ENCODE measurements at regions not wholly inside any gene's neighbourhood (a gene's known extent, or its start where the extent isn't known, plus 50 kb on each side); places are given as distances from the start of the nearest gene placed in this dataset.
A peak's percentile ranks its signal among the peaks of the same experiment; 100 is the strongest.

DNA sequence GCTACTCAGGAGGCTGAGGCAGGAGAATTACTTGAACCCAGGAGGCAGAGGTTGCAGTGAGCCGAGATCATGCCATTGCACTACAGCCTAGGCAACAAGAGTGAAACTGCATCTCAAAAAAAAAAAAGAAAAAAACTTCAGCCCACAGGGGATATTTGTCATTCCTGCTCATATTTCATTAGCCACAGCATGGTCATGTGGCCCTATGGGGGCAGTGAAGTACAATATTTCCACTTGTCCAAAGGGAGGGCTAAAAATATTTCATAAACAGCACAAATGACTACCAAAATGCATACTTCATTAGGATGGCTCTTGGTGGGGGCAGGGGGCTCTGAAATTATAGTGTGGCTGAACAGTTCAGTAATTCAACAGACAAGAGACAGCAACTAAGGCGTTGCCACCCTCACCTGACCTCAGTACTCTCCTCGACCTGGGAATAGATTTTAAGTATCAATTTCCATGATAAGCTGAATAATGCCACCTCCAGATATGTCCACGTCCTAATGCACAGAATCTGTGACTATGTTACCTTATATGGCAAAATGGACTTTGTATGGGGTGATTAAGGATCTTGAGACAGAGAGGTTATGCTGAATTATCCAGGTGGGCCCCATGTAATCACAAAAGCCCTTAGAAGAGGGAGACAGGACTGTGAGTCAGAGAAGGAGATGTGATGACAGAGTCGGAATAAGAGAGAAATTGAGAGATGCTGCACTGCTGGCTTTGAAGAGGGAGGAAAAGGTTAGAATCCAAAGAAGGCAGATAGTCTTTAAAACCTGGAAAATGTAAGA lies 158.2 kb upstream of the CRIM1 start:
- no peak for TF ChIP-seq EZH2 (IDR thresholded peaks at IDR 0.05; ENCODE audit: low read depth)
- TF ChIP-seq, protein P1, sequence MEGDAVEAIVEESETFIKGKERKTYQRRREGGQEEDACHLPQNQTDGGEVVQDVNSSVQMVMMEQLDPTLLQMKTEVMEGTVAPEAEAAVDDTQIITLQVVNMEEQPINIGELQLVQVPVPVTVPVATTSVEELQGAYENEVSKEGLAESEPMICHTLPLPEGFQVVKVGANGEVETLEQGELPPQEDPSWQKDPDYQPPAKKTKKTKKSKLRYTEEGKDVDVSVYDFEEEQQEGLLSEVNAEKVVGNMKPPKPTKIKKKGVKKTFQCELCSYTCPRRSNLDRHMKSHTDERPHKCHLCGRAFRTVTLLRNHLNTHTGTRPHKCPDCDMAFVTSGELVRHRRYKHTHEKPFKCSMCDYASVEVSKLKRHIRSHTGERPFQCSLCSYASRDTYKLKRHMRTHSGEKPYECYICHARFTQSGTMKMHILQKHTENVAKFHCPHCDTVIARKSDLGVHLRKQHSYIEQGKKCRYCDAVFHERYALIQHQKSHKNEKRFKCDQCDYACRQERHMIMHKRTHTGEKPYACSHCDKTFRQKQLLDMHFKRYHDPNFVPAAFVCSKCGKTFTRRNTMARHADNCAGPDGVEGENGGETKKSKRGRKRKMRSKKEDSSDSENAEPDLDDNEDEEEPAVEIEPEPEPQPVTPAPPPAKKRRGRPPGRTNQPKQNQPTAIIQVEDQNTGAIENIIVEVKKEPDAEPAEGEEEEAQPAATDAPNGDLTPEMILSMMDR (conservative IDR thresholded peaks at IDR 0.05), result no peak
- Histone ChIP-seq H3K27ac (no peak overlapping the region), H2AFZ (no peak overlapping the region), H3K9me3 (ENCODE audit: insufficient read depth, low read depth) (no peaks in the 10 kb centered on the region), H3K9me2 (ENCODE audit: insufficient read depth) (no peaks in the 10 kb centered on the region), H3K4me2 (peak overlapping the region; percentile 29; the same call in 1 of the 2 replicates), H3K36me3 (ENCODE audit: low read depth) (no peaks in the 10 kb centered on the region), H3K4me3 (no peak overlapping the region), H3F3A (ENCODE audit: insufficient read depth, low read depth) (no peaks in the 10 kb centered on the region), H3K79me2 (ENCODE audit: low read depth) (no peaks in the 10 kb centered on the region), H3K4me1 (replicated peaks; ENCODE audit: insufficient read depth) (0 out of 2 replicates have a peak, but pooled peaks cover 3% of the 10 kb centered on the region), H3K27me3 (ENCODE audit: insufficient read depth, low read depth) (no peaks in the 10 kb centered on the region), H4K20me1 (ENCODE audit: insufficient read depth) (no peaks in the 10 kb centered on the region)
- BruUV-seq (replicated peaks), result no TSS peak
- ChIA-PET POLR2A (ENCODE audit: unreplicated experiment) (no interaction called here), CTCF (no interaction called here)
- intact Hi-C loops (cut with micrococcal nuclease; ENCODE audit: unreplicated experiment), result no loop called here
- no peak for DNase-seq

DNA sequence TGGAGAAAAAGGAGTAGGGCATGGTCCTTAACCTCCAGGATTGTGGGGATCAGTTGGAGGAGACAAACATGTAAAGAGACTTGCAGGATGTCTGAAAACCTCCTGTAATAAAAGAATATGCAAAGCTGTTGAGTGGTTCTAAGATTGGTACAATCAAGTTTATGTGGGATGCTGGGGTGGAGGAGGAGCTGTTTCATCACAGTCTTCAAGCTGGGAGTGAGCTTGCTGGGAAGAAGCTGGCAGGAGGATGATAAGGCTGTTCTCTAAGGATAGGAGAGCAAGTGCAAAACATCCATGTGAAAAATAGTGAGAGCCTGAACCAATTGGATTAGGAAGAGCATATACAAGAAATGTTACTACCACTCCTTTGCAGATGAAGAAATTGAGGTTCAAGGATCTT lies 161.9 kb upstream of the CRIM1 start:
- Histone ChIP-seq H3K9me3 (ENCODE audit: insufficient read depth, low read depth) (no peaks in the 10 kb centered on the region), H3K27me3 (ENCODE audit: insufficient read depth, low read depth) (no peaks in the 10 kb centered on the region), H3K79me2 (ENCODE audit: low read depth) (no peaks in the 10 kb centered on the region), H3F3A (ENCODE audit: insufficient read depth, low read depth) (no peaks in the 10 kb centered on the region), H3K27ac (no peak overlapping the region), H3K4me2 (no peak overlapping the region), H3K9me2 (ENCODE audit: insufficient read depth) (no peaks in the 10 kb centered on the region), H2AFZ (no peak overlapping the region), H3K36me3 (ENCODE audit: low read depth) (no peaks in the 10 kb centered on the region), H3K4me3 (no peak overlapping the region), H4K20me1 (ENCODE audit: insufficient read depth) (no peaks in the 10 kb centered on the region), H3K4me1 (replicated peaks; ENCODE audit: insufficient read depth) (0 out of 2 replicates have a peak, but pooled peaks cover 3% of the 10 kb centered on the region)
- ChIA-PET POLR2A (ENCODE audit: unreplicated experiment) (no interaction called here), CTCF (no interaction called here)
- no peak for TF ChIP-seq EZH2 (IDR thresholded peaks at IDR 0.05; ENCODE audit: low read depth)
- TF ChIP-seq, protein P1 (conservative IDR thresholded peaks at IDR 0.05), result no peak
- intact Hi-C loops (cut with micrococcal nuclease; ENCODE audit: unreplicated experiment), result no loop called here
- BruUV-seq (replicated peaks), result no TSS peak
- no peak for DNase-seq

DNA sequence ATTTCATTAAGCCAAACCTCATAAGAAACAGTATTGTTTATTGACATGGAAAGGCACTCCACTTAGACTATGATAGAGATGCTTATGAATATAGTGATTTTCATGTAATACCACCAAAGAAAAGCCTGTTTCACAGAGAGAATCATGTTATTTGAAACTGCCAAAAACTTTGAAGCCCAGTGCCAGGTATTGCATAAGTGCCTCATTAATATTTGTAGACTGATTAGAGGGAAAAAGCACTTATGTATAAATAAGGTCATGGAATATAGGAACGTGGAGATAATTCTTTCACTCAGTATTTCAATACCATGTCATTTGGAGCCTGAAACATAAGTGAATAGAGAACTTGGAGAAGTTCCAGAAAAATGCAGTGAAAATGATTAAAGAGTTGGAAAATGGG lies 162.6 kb upstream of the CRIM1 start:
- no peaks in the 10 kb centered on the region for H3K36me3 ChIP-seq (ENCODE audit: low read depth)

More for the DNA sequence above, 162.6 kb upstream of the CRIM1 start:
- Histone ChIP-seq H3K4me3 (no peak overlapping the region), H3K4me2 (no peak overlapping the region), H3K9me2 (ENCODE audit: insufficient read depth) (no peaks in the 10 kb centered on the region), H2AFZ (no peak overlapping the region), H4K20me1 (ENCODE audit: insufficient read depth) (no peaks in the 10 kb centered on the region), H3K27ac (no peak overlapping the region), H3K9me3 (ENCODE audit: insufficient read depth, low read depth) (no peaks in the 10 kb centered on the region), H3K4me1 (replicated peaks; ENCODE audit: insufficient read depth) (0 out of 2 replicates have a peak, but pooled peaks cover 3% of the 10 kb centered on the region), H3F3A (ENCODE audit: insufficient read depth, low read depth) (no peaks in the 10 kb centered on the region), H3K27me3 (ENCODE audit: insufficient read depth, low read depth) (no peaks in the 10 kb centered on the region), H3K79me2 (ENCODE audit: low read depth) (no peaks in the 10 kb centered on the region)
- intact Hi-C loops (cut with micrococcal nuclease; ENCODE audit: unreplicated experiment), result no loop called here
- no TSS peak for BruUV-seq (replicated peaks)
- CTCF ChIA-PET, result no interaction called here
- POLR2A ChIA-PET (ENCODE audit: unreplicated experiment), result no interaction called here
- DNase-seq, result no peak
- TF ChIP-seq EZH2 (IDR thresholded peaks at IDR 0.05; ENCODE audit: low read depth), result no peak

Measured in PC-9 (cell line).